KMS-11 (cell line): ENCODE measurements at regions not wholly inside any gene's neighbourhood (a gene's known extent, or its start where the extent isn't known, plus 50 kb on each side); places are given as distances from the start of the nearest gene placed in this dataset.
"Not testable (repeated sequence)": the region's sequence is repeated elsewhere in the genome, so short reads cannot be mapped to it uniquely, and the experiment has no call there.

Experiments
- H2AFZ ChIP-seq: fragments of 200-600 bp; sonication (generic); 2 replicates; pipeline ENCODE4 v1.6.1; 2016; ENCODE audit warnings: antibody characterized with exemption, mixed run types, low read depth
- H3K27ac ChIP-seq: fragments of 200-600 bp; sonication (generic); 2 replicates; pipeline ENCODE4 v1.6.1; 2016; ENCODE audit warnings: mild to moderate bottlenecking, mixed run types
- H3K27me3 ChIP-seq: fragments of 200-600 bp; sonication (generic); 2 replicates; pipeline ENCODE4 v1.6.1; 2017; ENCODE audit warnings: mild to moderate bottlenecking, low read depth, mixed run types, moderate library complexity; ENCODE audit not compliant: insufficient read depth
- H3K36me3 ChIP-seq: fragments of 200-600 bp; sonication (generic); 2 replicates; pipeline ENCODE4 v1.6.1; 2017; ENCODE audit warnings: mild to moderate bottlenecking, mixed run types; ENCODE audit not compliant: insufficient read depth
- H3K4me1 ChIP-seq: fragments of 200-600 bp; sonication (generic); 2 replicates; pipeline ENCODE4 v1.6.1; 2016; ENCODE audit warnings: mild to moderate bottlenecking, low read depth, mixed run types; ENCODE audit not compliant: poor library complexity, severe bottlenecking
- H3K4me2 ChIP-seq: fragments of 200-600 bp; sonication (generic); 2 replicates; pipeline ENCODE4 v1.7.0; 2016; ENCODE audit warnings: mild to moderate bottlenecking, mixed run types
- H3K4me3 ChIP-seq: fragments of 200-600 bp; sonication (generic); IDR thresholded peaks from 2 replicates; pipeline ENCODE4 v1.6.1; 2017; ENCODE audit warnings: low read depth, low read length, mixed read lengths; ENCODE audit not compliant: insufficient read depth
- H3K79me2 ChIP-seq: fragments of 200-600 bp; sonication (generic); 2 replicates; pipeline ENCODE4 v1.6.1; 2016; ENCODE audit warnings: low read depth, mixed run types; ENCODE audit not compliant: insufficient read depth
- H3K9ac ChIP-seq: fragments of 200-600 bp; sonication (generic); 2 replicates; pipeline ENCODE4 v1.6.1; 2016; ENCODE audit warnings: mild to moderate bottlenecking, mixed run types
- H4K20me1 ChIP-seq: fragments of 200-600 bp; sonication (generic); 2 replicates; pipeline ENCODE4 v1.6.1; 2016; ENCODE audit warnings: mild to moderate bottlenecking, mixed run types; ENCODE audit not compliant: insufficient read depth
- CTCF ChIP-seq: fragments of 200-600 bp; sonication (generic); conservative IDR thresholded peaks from 2 replicates; pipeline ENCODE4 v1.6.1; 2017; ENCODE audit warnings: low read depth, mild to moderate bottlenecking, antibody characterized with exemption, low read length, moderate library complexity, mixed read lengths

- Histone ChIP-seq H3K79me2 (no peaks in the 10 kb centered on the region), H3K4me1 (no peaks in the 10 kb centered on the region), H4K20me1 (no peaks in the 10 kb centered on the region), H3K4me3 (no peak overlapping the region), H3K27me3 (no peaks in the 10 kb centered on the region), H3K4me2 (no peak overlapping the region), H2AFZ (no peak overlapping the region), H3K27ac (no peak overlapping the region), H3K36me3 (no peaks in the 10 kb centered on the region), H3K9ac (no peak overlapping the region)
- no peak for TF ChIP-seq CTCF
These were observed 431.5 kb upstream of the OR4E1 start for GRCh38 chr14:22105006-22105623.

- not testable (repeated sequence) for H3K27ac ChIP-seq, H4K20me1 ChIP-seq, H3K9ac ChIP-seq, H3K79me2 ChIP-seq, H3K27me3 ChIP-seq, H2AFZ ChIP-seq, H3K4me3 ChIP-seq, H3K36me3 ChIP-seq, H3K4me2 ChIP-seq
- H3K4me1 ChIP-seq = peaks cover 41% of the 10 kb centered on the region
These were observed 427.1 kb upstream of the OR4E1 start for GRCh38 chr14:22100764-22101120.

GRCh38 chr14:22099942-22100763, 426.5 kb upstream of the OR4E1 start:
- no peak overlapping the region for H2AFZ ChIP-seq
- H3K36me3 ChIP-seq = no peaks in the 10 kb centered on the region

GRCh38 chr14:22098435-22098834, 424.8 kb upstream of the OR4E1 start:
- Histone ChIP-seq H3K79me2 (no peaks in the 10 kb centered on the region), H3K9ac (no peak overlapping the region), H3K27me3 (no peaks in the 10 kb centered on the region), H3K36me3 (no peaks in the 10 kb centered on the region), H3K4me2 (peak overlapping the region; percentile 11; the same call in 1 of the 2 replicates), H3K4me3 (no peak overlapping the region), H3K4me1 (peaks cover 49% of the 10 kb centered on the region), H3K27ac (no peak overlapping the region), H4K20me1 (no peaks in the 10 kb centered on the region), H2AFZ (no peak overlapping the region)
- no peak for TF ChIP-seq CTCF

More at GRCh38 chr14:22099942-22100763, 426.5 kb upstream of the OR4E1 start:
- no peak overlapping the region for H3K4me3 ChIP-seq
- TF ChIP-seq CTCF = no peak
- H3K4me2 ChIP-seq = no peak overlapping the region
- H3K27ac ChIP-seq = no peak overlapping the region
- no peak overlapping the region for H3K9ac ChIP-seq
- H3K27me3 ChIP-seq = no peaks in the 10 kb centered on the region
- H3K79me2 ChIP-seq = no peaks in the 10 kb centered on the region
- no peaks in the 10 kb centered on the region for H4K20me1 ChIP-seq
- peaks cover 47% of the 10 kb centered on the region for H3K4me1 ChIP-seq
